HUES48 (cell line): ENCODE measurements at regions not wholly inside any gene's neighbourhood (a gene's known extent, or its start where the extent isn't known, plus 50 kb on each side); places are given as distances from the start of the nearest gene placed in this dataset.

ENCODE experiments used
- H3K27ac ChIP-seq: one replicate; pipeline ENCODE4 v1.7.0; 2013; ENCODE audit warnings: low read depth, low read length, inconsistent platforms
- H3K27me3 ChIP-seq: 2 replicates; pipeline ENCODE4 v1.6.1; 2013; ENCODE audit warnings: mild to moderate bottlenecking, low read length; ENCODE audit not compliant: control insufficient read depth, insufficient read depth
- H3K36me3 ChIP-seq: 2 replicates; pipeline ENCODE4 v1.6.1; 2013; ENCODE audit warnings: low read length; ENCODE audit not compliant: control insufficient read depth, insufficient read depth
- H3K4me1 ChIP-seq: 2 replicates; pipeline ENCODE4 v1.6.1; 2013; ENCODE audit warnings: mild to moderate bottlenecking, low read length; ENCODE audit not compliant: control insufficient read depth, insufficient read depth
- H3K4me3 ChIP-seq: 2 replicates; pipeline ENCODE4 v1.5.1; 2013; ENCODE audit warnings: mild to moderate bottlenecking, low read depth, low read length
- H3K9ac ChIP-seq: 2 replicates; pipeline ENCODE4 v1.6.1; 2013; ENCODE audit warnings: mild to moderate bottlenecking, low read depth, low read length, moderate library complexity
- H3K9me3 ChIP-seq: 2 replicates; pipeline ENCODE4 v1.6.1; 2013; ENCODE audit warnings: low read length; ENCODE audit not compliant: control insufficient read depth, insufficient read depth

DNA sequence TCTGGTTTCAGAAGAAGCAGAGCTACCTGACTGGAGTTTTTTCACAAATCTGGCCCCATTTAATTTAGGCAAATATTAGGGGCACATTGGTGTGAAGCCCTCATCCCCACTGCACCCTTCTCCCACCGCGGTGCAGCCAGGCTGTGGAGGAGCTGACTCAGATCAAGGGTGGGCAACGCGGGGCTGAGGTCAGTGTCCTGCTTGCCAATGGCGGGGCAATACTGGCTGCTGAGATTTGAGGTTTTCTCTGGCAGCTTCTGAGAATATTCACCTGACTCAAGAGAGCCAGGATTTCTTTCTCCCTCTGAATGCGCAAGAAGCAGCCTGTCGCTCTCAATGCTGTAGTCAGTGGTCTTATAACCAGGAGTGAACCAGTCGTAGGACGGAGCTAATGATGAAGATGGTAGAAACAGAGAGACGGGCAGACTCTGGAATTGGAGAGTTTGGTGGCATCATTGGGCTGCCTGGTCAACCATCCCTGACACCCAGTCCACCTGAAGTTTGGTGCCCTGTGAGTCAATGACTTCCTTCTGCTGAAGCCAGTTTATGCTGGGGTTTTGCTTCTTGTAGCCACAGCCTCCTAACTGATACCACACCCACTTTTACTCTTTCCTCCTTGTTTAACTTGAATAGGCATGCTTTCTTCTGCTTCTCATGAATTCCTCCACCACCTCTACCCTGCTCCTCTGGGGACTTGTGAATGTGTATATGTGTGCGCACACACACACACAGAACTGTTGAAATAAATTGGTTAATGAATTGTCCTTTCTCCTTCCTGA, 123.7 kb upstream of the CTBP2 start:
- no peak overlapping the region for H3K9ac ChIP-seq
- no peaks in the 10 kb centered on the region for H3K4me1 ChIP-seq
- no peak overlapping the region for H3K4me3 ChIP-seq
- no peaks in the 10 kb centered on the region for H3K36me3 ChIP-seq
- no peaks in the 10 kb centered on the region for H3K27me3 ChIP-seq
- H3K27ac ChIP-seq, result no peak overlapping the region
- H3K9me3 ChIP-seq, result no peaks in the 10 kb centered on the region

DNA sequence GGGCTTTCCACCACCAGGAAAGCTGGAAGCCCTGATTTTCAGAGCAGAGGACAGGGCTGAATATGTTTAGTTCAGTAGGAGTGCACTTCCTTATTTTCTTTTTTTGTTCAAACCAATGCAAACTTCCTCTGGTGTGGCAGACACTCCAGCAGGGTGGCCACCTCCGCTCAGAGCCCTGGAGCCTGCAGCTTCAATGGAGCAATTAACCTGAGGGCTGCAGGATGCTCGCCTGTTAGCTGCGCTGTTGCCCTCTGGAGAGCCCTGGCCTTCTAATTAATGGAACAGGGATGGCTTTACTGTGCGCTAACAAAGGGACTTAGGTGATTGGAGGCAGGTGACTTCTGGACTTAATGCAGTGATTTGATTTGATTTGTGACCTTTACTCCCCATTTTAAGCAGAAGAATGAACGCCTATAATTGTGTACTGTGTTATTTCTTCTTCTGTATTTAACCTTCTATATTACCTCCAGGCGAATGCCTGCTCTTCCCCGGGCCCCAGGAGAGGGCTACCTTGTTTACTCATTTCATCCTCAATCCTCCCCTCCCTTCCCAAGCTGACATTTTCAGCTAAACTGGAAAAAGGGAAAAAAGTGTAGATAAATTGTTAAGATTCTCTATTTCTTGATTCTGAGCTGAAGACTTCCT, 123.0 kb upstream of the CTBP2 start:
- Histone ChIP-seq H3K4me3 (no peak overlapping the region), H3K36me3 (no peaks in the 10 kb centered on the region), H3K27me3 (no peaks in the 10 kb centered on the region), H3K9ac (no peak overlapping the region), H3K9me3 (no peaks in the 10 kb centered on the region), H3K4me1 (no peaks in the 10 kb centered on the region), H3K27ac (no peak overlapping the region)

- H3K36me3 ChIP-seq, result no peaks in the 10 kb centered on the region
- no peak overlapping the region for H3K4me3 ChIP-seq
- H3K27ac ChIP-seq, result no peak overlapping the region
- no peaks in the 10 kb centered on the region for H3K4me1 ChIP-seq
- H3K9me3 ChIP-seq, result 0 out of 2 replicates have a peak, but pooled peaks cover 3% of the 10 kb centered on the region
- H3K27me3 ChIP-seq, result no peaks in the 10 kb centered on the region
- no peak overlapping the region for H3K9ac ChIP-seq
Observed at GRCh38 chr10:125281091-125281490, 120.7 kb upstream of the CTBP2 start.

- Histone ChIP-seq H3K27me3 (no peaks in the 10 kb centered on the region), H3K9ac (no peak overlapping the region), H3K9me3 (0 out of 2 replicates have a peak, but pooled peaks cover 4% of the 10 kb centered on the region), H3K27ac (no peak overlapping the region), H3K4me3 (no peak overlapping the region), H3K36me3 (no peaks in the 10 kb centered on the region), H3K4me1 (no peaks in the 10 kb centered on the region)
Observed at GRCh38 chr10:125276133-125276532, 115.8 kb upstream of the CTBP2 start.

- no peaks in the 10 kb centered on the region for H3K4me1 ChIP-seq
- no peak overlapping the region for H3K4me3 ChIP-seq
- H3K27ac ChIP-seq, result no peak overlapping the region
- no peak overlapping the region for H3K9ac ChIP-seq
- 0 out of 2 replicates have a peak, but pooled peaks cover 4% of the 10 kb centered on the region for H3K9me3 ChIP-seq
- no peaks in the 10 kb centered on the region for H3K27me3 ChIP-seq
- no peaks in the 10 kb centered on the region for H3K36me3 ChIP-seq
Observed at GRCh38 chr10:125274961-125275360, 114.6 kb upstream of the CTBP2 start.

DNA sequence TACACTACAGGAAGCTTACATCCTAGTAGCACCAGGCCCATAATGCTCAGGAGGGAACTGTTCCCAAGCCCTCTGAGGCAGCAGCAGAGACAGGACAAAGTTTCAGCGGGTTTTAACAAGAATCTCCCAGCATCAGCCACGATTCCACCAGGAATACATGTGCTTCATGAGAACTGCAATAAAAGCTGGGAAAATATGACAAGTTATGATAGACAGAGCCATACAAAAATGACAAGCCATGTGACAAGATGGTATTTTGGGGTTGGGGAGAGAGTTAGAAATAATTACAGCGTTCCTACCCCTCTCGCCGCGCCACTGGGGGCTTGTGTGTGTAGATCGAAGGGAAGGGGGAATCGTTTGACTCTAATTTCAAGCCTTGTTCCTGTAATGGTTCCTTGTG, 112.7 kb upstream of the CTBP2 start:
- no peak overlapping the region for H3K9ac ChIP-seq
- H3K27me3 ChIP-seq, result no peaks in the 10 kb centered on the region
- no peaks in the 10 kb centered on the region for H3K4me1 ChIP-seq
- H3K36me3 ChIP-seq, result no peaks in the 10 kb centered on the region
- H3K27ac ChIP-seq, result no peak overlapping the region
- H3K4me3 ChIP-seq, result no peak overlapping the region
- 0 out of 2 replicates have a peak, but pooled peaks cover 4% of the 10 kb centered on the region for H3K9me3 ChIP-seq

- Histone ChIP-seq H3K27ac (no peak overlapping the region), H3K4me3 (no peak overlapping the region), H3K4me1 (no peaks in the 10 kb centered on the region), H3K9ac (no peak overlapping the region), H3K9me3 (no peaks in the 10 kb centered on the region), H3K36me3 (no peaks in the 10 kb centered on the region), H3K27me3 (no peaks in the 10 kb centered on the region)
Observed at GRCh38 chr10:125269716-125270115, 109.4 kb upstream of the CTBP2 start.

GRCh38 chr10:125266966-125267365, 106.6 kb upstream of the CTBP2 start:
- H3K27ac ChIP-seq, result no peak overlapping the region

DNA sequence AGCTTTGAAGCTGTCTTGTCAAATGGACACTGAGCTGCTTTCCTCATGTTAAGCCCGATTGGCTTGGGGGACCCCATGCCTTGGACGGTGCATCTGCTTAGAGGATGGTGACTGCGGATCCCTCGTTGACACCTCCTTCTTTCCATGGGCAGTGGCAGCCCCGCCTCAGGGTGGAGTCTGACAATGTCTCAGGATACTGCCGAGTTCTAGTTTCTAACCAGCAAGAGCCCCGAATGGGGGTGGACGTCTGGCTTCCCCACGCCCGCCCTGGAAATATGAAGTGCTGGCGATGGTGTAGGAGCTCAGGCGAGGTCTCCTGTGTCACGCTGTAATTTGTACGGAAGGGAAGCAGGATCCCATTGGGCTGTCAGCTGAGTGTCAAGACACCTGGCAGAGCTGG, 106.2 kb upstream of the CTBP2 start:
- Histone ChIP-seq H3K9ac (no peak overlapping the region), H3K4me3 (no peak overlapping the region), H3K4me1 (no peaks in the 10 kb centered on the region), H3K27ac (no peak overlapping the region), H3K9me3 (no peaks in the 10 kb centered on the region), H3K36me3 (no peaks in the 10 kb centered on the region), H3K27me3 (no peaks in the 10 kb centered on the region)

More at GRCh38 chr10:125266966-125267365, 106.6 kb upstream of the CTBP2 start:
- Histone ChIP-seq H3K4me1 (no peaks in the 10 kb centered on the region), H3K9me3 (no peaks in the 10 kb centered on the region), H3K4me3 (no peak overlapping the region), H3K9ac (no peak overlapping the region), H3K27me3 (no peaks in the 10 kb centered on the region), H3K36me3 (no peaks in the 10 kb centered on the region)

DNA sequence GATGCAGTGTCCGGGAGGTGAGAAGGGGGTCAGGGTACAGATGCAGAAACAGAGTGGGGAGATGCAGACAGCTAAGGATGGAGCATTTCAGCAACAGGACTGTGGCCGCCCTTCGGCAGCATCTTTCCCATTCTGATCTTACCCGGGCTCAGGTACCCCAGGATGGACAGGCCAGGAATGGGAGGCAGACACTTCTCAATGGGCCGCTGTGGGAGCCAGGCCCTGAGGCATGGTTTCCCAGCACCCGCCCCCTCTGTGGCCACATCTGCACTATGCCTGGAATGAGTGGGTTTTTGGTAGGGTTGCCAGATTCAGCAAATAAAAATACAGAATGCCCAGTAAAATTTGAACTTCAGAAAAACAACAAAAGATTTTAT, 105.2 kb upstream of the CTBP2 start:
- Histone ChIP-seq H3K27ac (no peak overlapping the region), H3K4me1 (no peaks in the 10 kb centered on the region), H3K4me3 (no peak overlapping the region), H3K9me3 (no peaks in the 10 kb centered on the region), H3K27me3 (no peaks in the 10 kb centered on the region), H3K9ac (no peak overlapping the region), H3K36me3 (no peaks in the 10 kb centered on the region)

DNA sequence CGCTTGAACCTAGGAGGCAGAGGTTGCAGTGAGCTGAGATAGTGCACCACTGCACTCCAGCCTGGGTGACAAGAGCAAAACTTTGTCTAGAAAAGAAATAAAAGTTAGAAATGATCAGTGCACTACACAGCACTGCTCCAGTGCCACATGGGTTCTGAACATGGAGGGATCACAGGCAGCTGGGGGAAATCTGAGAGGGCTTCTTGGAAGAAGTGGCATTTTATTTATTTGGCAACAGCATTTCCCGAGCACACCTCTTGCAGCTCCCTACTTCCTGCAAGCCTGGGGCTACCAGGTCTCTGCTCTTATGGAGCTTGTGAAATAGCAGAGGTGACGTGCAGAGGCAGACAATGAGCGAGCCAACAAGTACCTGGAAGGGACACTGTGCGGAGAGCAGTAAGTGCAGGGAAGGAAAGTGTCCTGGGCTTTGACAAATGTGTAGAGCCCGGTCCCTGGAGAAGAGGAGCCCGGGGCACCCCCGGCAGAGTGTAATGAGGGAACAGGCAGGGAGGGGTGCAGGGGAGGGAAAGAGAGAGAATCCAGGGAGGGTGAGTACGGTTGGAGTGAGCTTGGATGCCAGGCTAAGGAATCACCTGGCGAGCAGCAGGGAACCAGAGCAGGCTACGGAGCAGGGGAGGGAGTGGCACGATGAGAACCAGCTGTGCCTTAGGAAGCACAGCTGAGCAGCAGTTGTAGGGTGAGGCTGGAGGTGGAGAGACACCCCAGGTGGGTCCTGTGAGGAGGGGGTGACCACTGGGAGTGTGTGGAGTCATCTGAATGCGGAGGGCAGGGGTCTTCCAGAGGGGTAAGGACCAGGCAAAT, 104.6 kb upstream of the CTBP2 start:
- Histone ChIP-seq H3K36me3 (no peaks in the 10 kb centered on the region), H3K27me3 (no peaks in the 10 kb centered on the region), H3K9ac (no peak overlapping the region), H3K27ac (no peak overlapping the region), H3K4me3 (no peak overlapping the region), H3K9me3 (no peaks in the 10 kb centered on the region), H3K4me1 (no peaks in the 10 kb centered on the region)
